ENCODE measurements at regions not wholly inside any gene's neighbourhood (a gene's known extent, or its start where the extent isn't known, plus 50 kb on each side); places are given as distances from the start of the nearest gene placed in this dataset.

DNA sequence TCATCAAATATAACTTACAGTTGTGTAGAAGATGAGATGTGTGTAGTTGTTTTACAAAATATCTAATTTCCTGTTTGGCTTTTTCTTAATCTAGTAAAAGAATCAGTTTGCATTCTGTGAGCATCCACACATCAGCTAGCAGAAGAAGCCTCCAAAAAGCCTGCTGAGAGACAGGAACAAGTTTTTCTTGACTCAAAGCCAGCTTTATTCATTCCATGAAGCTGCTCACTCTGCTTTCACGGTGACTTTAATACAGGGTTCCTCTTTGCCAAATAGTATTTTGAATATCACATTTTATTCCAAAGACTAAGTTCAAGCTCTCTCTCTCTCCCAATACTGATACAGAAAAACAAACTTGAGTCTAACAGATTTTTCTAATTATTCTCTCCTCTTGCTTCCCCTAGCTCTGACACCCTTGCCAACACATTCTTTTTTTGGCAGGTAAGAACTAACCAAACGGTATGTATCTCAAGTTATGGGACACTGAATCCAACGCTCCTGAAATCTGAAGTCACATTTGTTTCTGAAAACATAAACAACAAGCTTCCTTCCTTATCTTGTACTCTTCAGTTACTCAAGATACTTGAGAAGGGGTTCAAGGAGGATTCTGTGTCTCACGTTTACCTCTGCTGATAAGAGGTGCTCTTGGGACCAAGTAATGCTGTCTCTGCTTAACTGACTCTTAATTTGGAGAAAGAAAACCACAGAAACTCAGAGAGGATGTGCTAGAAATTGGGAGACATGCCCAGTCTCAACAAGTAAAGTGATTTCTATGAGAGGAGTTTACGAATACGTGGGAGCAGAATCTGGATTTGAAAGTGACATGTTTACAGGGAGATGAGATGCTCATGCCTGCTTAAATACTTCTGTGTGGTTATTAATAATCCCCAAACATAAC, 184.2 kb upstream of the SPTLC3 start:
- no peaks in the 10 kb centered on the region for H3K36me3 Mint-ChIP-seq (ENCODE audit: unreplicated experiment)
- H3K4me3 Mint-ChIP-seq (ENCODE audit: unreplicated experiment) = no peak overlapping the region
- peaks cover 6% of the 10 kb centered on the region for H3K9me3 Mint-ChIP-seq (ENCODE audit: unreplicated experiment)
- peaks cover 17% of the 10 kb centered on the region for H3K4me1 Mint-ChIP-seq (ENCODE audit: low read depth, unreplicated experiment)
- no peak overlapping the region for H3K27ac Mint-ChIP-seq (ENCODE audit: unreplicated experiment)
- no peak for DNase-seq
- peaks cover 5% of the 10 kb centered on the region for H3K27me3 Mint-ChIP-seq (ENCODE audit: unreplicated experiment)
- TF ChIP-seq, protein P1, sequence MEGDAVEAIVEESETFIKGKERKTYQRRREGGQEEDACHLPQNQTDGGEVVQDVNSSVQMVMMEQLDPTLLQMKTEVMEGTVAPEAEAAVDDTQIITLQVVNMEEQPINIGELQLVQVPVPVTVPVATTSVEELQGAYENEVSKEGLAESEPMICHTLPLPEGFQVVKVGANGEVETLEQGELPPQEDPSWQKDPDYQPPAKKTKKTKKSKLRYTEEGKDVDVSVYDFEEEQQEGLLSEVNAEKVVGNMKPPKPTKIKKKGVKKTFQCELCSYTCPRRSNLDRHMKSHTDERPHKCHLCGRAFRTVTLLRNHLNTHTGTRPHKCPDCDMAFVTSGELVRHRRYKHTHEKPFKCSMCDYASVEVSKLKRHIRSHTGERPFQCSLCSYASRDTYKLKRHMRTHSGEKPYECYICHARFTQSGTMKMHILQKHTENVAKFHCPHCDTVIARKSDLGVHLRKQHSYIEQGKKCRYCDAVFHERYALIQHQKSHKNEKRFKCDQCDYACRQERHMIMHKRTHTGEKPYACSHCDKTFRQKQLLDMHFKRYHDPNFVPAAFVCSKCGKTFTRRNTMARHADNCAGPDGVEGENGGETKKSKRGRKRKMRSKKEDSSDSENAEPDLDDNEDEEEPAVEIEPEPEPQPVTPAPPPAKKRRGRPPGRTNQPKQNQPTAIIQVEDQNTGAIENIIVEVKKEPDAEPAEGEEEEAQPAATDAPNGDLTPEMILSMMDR (IDR thresholded peaks at IDR 0.05; ENCODE audit: partially characterized antibody, unreplicated experiment) = no peak

DNA sequence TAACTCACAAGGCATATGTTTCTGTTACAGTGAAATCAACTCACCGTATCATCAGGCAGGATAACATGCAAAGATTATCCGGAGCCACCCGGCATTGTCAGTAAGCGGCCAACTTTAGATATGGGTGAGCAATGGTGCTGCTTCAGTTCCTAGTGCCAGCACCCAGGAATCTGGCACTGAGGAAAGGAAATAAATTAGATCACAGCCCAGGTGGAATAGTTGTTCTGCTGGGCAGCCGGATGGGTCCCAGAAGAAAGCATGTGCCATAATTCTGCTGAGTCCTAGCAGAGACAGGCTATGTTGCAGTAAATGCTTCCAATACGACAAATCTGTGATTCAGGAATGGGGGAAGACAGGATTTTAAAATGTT, 183.6 kb upstream of the SPTLC3 start:
- no peak for DNase-seq

GRCh38 chr20:12827816-12828385, 180.9 kb upstream of the SPTLC3 start:
- Mint-ChIP-seq H3K27me3 (ENCODE audit: unreplicated experiment) (peaks cover 2% of the 10 kb centered on the region), H3K9me3 (ENCODE audit: unreplicated experiment) (peaks cover 7% of the 10 kb centered on the region)

More for the DNA sequence above, 183.6 kb upstream of the SPTLC3 start:
- Mint-ChIP-seq H3K27ac (ENCODE audit: unreplicated experiment) (no peak overlapping the region), H3K4me3 (ENCODE audit: unreplicated experiment) (no peak overlapping the region), H3K9me3 (ENCODE audit: unreplicated experiment) (peaks cover 7% of the 10 kb centered on the region), H3K36me3 (ENCODE audit: unreplicated experiment) (no peaks in the 10 kb centered on the region), H3K4me1 (ENCODE audit: low read depth, unreplicated experiment) (peaks cover 18% of the 10 kb centered on the region), H3K27me3 (ENCODE audit: unreplicated experiment) (peaks cover 5% of the 10 kb centered on the region)
- TF ChIP-seq, protein P1 (IDR thresholded peaks at IDR 0.05; ENCODE audit: partially characterized antibody, unreplicated experiment) = no peak

DNA sequence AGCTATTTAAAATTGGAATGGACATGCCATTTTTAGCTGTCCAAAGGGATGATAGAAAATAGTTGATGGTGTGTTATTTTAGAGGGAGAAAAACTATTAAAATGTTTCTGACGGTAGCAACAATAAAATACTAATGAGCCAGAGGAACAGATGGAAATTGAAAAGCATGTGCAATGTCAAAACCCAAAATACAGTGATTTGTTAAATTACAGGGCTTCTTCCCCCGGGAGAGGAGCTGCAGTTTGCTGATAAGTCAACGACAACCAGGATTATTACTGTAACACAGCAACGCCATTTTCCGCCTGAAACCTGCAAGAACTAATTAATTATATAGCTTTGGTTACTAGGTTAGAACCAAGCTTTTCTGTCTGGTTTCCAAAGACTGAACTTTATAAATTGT, 179.6 kb upstream of the SPTLC3 start:
- Mint-ChIP-seq H3K36me3 (ENCODE audit: unreplicated experiment) (no peaks in the 10 kb centered on the region), H3K9me3 (ENCODE audit: unreplicated experiment) (peaks cover 7% of the 10 kb centered on the region), H3K27me3 (ENCODE audit: unreplicated experiment) (no peaks in the 10 kb centered on the region), H3K4me1 (ENCODE audit: low read depth, unreplicated experiment) (peaks cover 19% of the 10 kb centered on the region), H3K27ac (ENCODE audit: unreplicated experiment) (no peak overlapping the region), H3K4me3 (ENCODE audit: unreplicated experiment) (no peak overlapping the region)
- DNase-seq = no peak
- TF ChIP-seq, protein P1 (IDR thresholded peaks at IDR 0.05; ENCODE audit: partially characterized antibody, unreplicated experiment) = no peak

More at GRCh38 chr20:12827816-12828385, 180.9 kb upstream of the SPTLC3 start:
- H3K27ac Mint-ChIP-seq (ENCODE audit: unreplicated experiment) = peak overlapping the region; percentile 96
- peak; percentile 24 for DNase-seq
- H3K36me3 Mint-ChIP-seq (ENCODE audit: unreplicated experiment) = no peaks in the 10 kb centered on the region
- H3K4me1 Mint-ChIP-seq (ENCODE audit: low read depth, unreplicated experiment) = peaks cover 19% of the 10 kb centered on the region
- peak overlapping the region; percentile 17 for H3K4me3 Mint-ChIP-seq (ENCODE audit: unreplicated experiment)
- TF ChIP-seq, protein P1 (IDR thresholded peaks at IDR 0.05; ENCODE audit: partially characterized antibody, unreplicated experiment) = no peak

- Mint-ChIP-seq H3K9me3 (ENCODE audit: unreplicated experiment) (peaks cover 2% of the 10 kb centered on the region), H3K27ac (ENCODE audit: unreplicated experiment) (no peak overlapping the region), H3K36me3 (ENCODE audit: unreplicated experiment) (no peaks in the 10 kb centered on the region), H3K4me3 (ENCODE audit: unreplicated experiment) (no peak overlapping the region), H3K4me1 (ENCODE audit: low read depth, unreplicated experiment) (peaks cover 10% of the 10 kb centered on the region), H3K27me3 (ENCODE audit: unreplicated experiment) (no peaks in the 10 kb centered on the region)
- TF ChIP-seq, protein P1 (IDR thresholded peaks at IDR 0.05; ENCODE audit: partially characterized antibody, unreplicated experiment) = no peak
- no peak for DNase-seq
These were observed 174.9 kb upstream of the SPTLC3 start for GRCh38 chr20:12833861-12834260.
